H9 (cell line): ENCODE measurements at regions not wholly inside any gene's neighbourhood (a gene's known extent, or its start where the extent isn't known, plus 50 kb on each side); places are given as distances from the start of the nearest gene placed in this dataset.
A peak's percentile ranks its signal among the peaks of the same experiment; 100 is the strongest.

Source experiments
- DNase-seq: peaks from one replicate; pipeline ENCODE4 v3.0.0-alpha.2; 2017
- H2AFZ ChIP-seq: one replicate; pipeline ENCODE4 v1.6.1; 2013; ENCODE audit warnings: mild to moderate bottlenecking, low read length, control low read depth, moderate library complexity
- H2AK5ac ChIP-seq: 2 replicates; pipeline ENCODE4 v1.6.1; 2013; ENCODE audit warnings: low read length, control low read depth, mixed read lengths; ENCODE audit not compliant: insufficient read length
- H2BK120ac ChIP-seq: one replicate; pipeline ENCODE4 v1.6.1; 2013; ENCODE audit warnings: low read depth, mild to moderate bottlenecking, low read length, control low read depth, inconsistent platforms; ENCODE audit not compliant: poor library complexity, severe bottlenecking
- H2BK12ac ChIP-seq: 2 replicates; pipeline ENCODE4 v1.6.1; 2013; ENCODE audit warnings: low read length, control low read depth, mixed read lengths, low read depth; ENCODE audit not compliant: insufficient read length
- H2BK15ac ChIP-seq: 2 replicates; pipeline ENCODE4 v1.6.1; 2013; ENCODE audit warnings: low read depth, low read length, control low read depth
- H2BK20ac ChIP-seq: one replicate; pipeline ENCODE4 v1.6.1; 2013; ENCODE audit warnings: low read depth, mild to moderate bottlenecking, low read length, control low read depth, inconsistent platforms; ENCODE audit not compliant: poor library complexity, severe bottlenecking
- H2BK5ac ChIP-seq: 2 replicates; pipeline ENCODE4 v1.6.1; 2013; ENCODE audit warnings: low read length, control low read depth, mixed read lengths; ENCODE audit not compliant: insufficient read length
- H3K14ac ChIP-seq: 2 replicates; pipeline ENCODE4 v1.6.1; 2013; ENCODE audit warnings: low read length, control low read depth; ENCODE audit not compliant: insufficient read depth
- H3K18ac ChIP-seq: 2 replicates; pipeline ENCODE4 v1.6.1; 2013; ENCODE audit warnings: low read depth, mild to moderate bottlenecking, mixed read lengths, low read length, control low read depth; ENCODE audit not compliant: insufficient read length
- H3K23ac ChIP-seq: 2 replicates; pipeline ENCODE4 v1.6.1; 2013; ENCODE audit warnings: low read length, control low read depth, mixed read lengths, low read depth; ENCODE audit not compliant: insufficient read length
- H3K23me2 ChIP-seq: 2 replicates; pipeline ENCODE4 v1.6.1; 2013; ENCODE audit warnings: low read depth, mild to moderate bottlenecking, mixed read lengths, low read length, control low read depth; ENCODE audit not compliant: insufficient read length, poor library complexity, severe bottlenecking
- H3K27ac ChIP-seq: 2 replicates; pipeline ENCODE4 v1.5.1; 2013; ENCODE audit warnings: low read length, control low read depth, mixed read lengths, low read depth; ENCODE audit not compliant: insufficient read length
- H3K27me3 ChIP-seq: 2 replicates; pipeline ENCODE4 v1.6.1; 2013; ENCODE audit warnings: low read length, control low read depth, inconsistent platforms; ENCODE audit not compliant: insufficient read depth
- H3K4ac ChIP-seq: 2 replicates; pipeline ENCODE4 v1.6.1; 2013; ENCODE audit warnings: low read depth, mild to moderate bottlenecking, control low read depth, inconsistent platforms, low read length, moderate library complexity
- H3K4me1 ChIP-seq: 2 replicates; pipeline ENCODE4 v1.6.1; 2013; ENCODE audit warnings: low read length, control low read depth, inconsistent platforms; ENCODE audit not compliant: insufficient read depth
- H3K4me2 ChIP-seq: 2 replicates; pipeline ENCODE4 v1.6.1; 2013; ENCODE audit warnings: low read length, control low read depth, mixed read lengths; ENCODE audit not compliant: insufficient read length, insufficient read depth
- H3K56ac ChIP-seq: 2 replicates; pipeline ENCODE4 v1.6.1; 2013; ENCODE audit warnings: low read depth, mild to moderate bottlenecking, mixed read lengths, low read length, control low read depth; ENCODE audit not compliant: insufficient read length
- H3K79me1 ChIP-seq: 2 replicates; pipeline ENCODE4 v1.6.1; 2013; ENCODE audit warnings: low read depth, mild to moderate bottlenecking, moderate library complexity, low read length, control low read depth, inconsistent platforms; ENCODE audit not compliant: insufficient read depth, poor library complexity, severe bottlenecking
- H3K79me2 ChIP-seq: 2 replicates; pipeline ENCODE4 v1.6.1; 2013; ENCODE audit warnings: low read length, control low read depth, inconsistent platforms; ENCODE audit not compliant: insufficient read depth
- H3K9ac ChIP-seq: 2 replicates; pipeline ENCODE4 v1.6.1; 2013; ENCODE audit warnings: low read length, control low read depth, mixed read lengths; ENCODE audit not compliant: insufficient read length; ENCODE audit errors: extremely low read depth
- H3K9me3 ChIP-seq: one replicate; pipeline ENCODE4 v1.6.1; 2013; ENCODE audit warnings: low read depth, low read length, inconsistent platforms; ENCODE audit not compliant: control insufficient read depth
- H3T11ph ChIP-seq: one replicate; pipeline ENCODE4 v1.6.1; 2013; ENCODE audit warnings: mild to moderate bottlenecking, low read length, control low read depth, inconsistent platforms
- H4K20me1 ChIP-seq: one replicate; pipeline ENCODE4 v1.6.1; 2013; ENCODE audit not compliant: control insufficient read depth, insufficient read length, insufficient read depth
- H4K5ac ChIP-seq: 2 replicates; pipeline ENCODE4 v1.6.1; 2013; ENCODE audit warnings: low read depth, mild to moderate bottlenecking, mixed read lengths, low read length, control low read depth; ENCODE audit not compliant: insufficient read length
- H4K8ac ChIP-seq: replicated peaks from 2 replicates; pipeline ENCODE4 v1.6.1; 2013; ENCODE audit warnings: low read length, control low read depth, mixed read lengths, low read depth; ENCODE audit not compliant: insufficient read length
- H4K91ac ChIP-seq: 2 replicates; pipeline ENCODE4 v1.6.1; 2013; ENCODE audit warnings: low read depth, mild to moderate bottlenecking, moderate library complexity, mixed read lengths, low read length, control low read depth; ENCODE audit not compliant: insufficient read length
- H3K27ac Mint-ChIP-seq, 3 experiments: 2 replicates in 2 of 3; 3 replicates in 1 of 3; pipeline ENCODE4 v1.8.0; 2020 to 2021; ENCODE audit warnings: mixed read lengths in 3 of 3, mild to moderate bottlenecking in 1 of 3, moderate library complexity in 1 of 3
- H3K27me3 Mint-ChIP-seq: 2 replicates; pipeline ENCODE4 v1.8.0; 2021; ENCODE audit warnings: low read depth, mild to moderate bottlenecking, moderate library complexity, mixed read lengths
- H3K36me3 Mint-ChIP-seq, 3 experiments: 2 replicates in 2 of 3; 3 replicates in 1 of 3; pipeline ENCODE4 v1.8.0; 2020 to 2021; ENCODE audit warnings: low read depth in 3 of 3, mixed read lengths in 3 of 3; ENCODE audit not compliant: insufficient read depth in 1 of 3
- H3K4me1 Mint-ChIP-seq, 2 experiments: 2 replicates each; pipeline ENCODE4 v1.8.0; 2020; ENCODE audit warnings: mixed read lengths in 2 of 2
- H3K4me3 Mint-ChIP-seq, 2 experiments: 2 replicates in 1 of 2; 3 replicates in 1 of 2; pipeline ENCODE4 v1.8.0; 2020 to 2021; ENCODE audit warnings: mild to moderate bottlenecking in 2 of 2, mixed read lengths in 2 of 2, moderate library complexity in 1 of 2
- H3K9me3 Mint-ChIP-seq, 2 experiments: 2 replicates in 1 of 2; 3 replicates in 1 of 2; pipeline ENCODE4 v1.8.0; 2020; ENCODE audit warnings: mild to moderate bottlenecking in 2 of 2, mixed read lengths in 2 of 2, moderate library complexity in 1 of 2
- CTCF ChIP-seq: fragments of 200-600 bp; sonication (generic); conservative IDR thresholded peaks from 3 replicates; pipeline ENCODE4 v1.8.0; 2021; ENCODE audit warnings: antibody characterized with exemption, mild to moderate bottlenecking
- WGBS: extraction: QIAGEN DNeasy Blood & Tissue Kit; methylation state at CpG from one replicate; pipeline ENCODE4 v1.1.7; 2013; ENCODE audit warnings: missing lambda C conversion rate, low lambda C conversion rate, mixed read lengths; ENCODE audit not compliant: insufficient read length; ENCODE audit errors: extremely low coverage; 5-methylcytosine and 5-hydroxymethylcytosine counted together

DNA sequence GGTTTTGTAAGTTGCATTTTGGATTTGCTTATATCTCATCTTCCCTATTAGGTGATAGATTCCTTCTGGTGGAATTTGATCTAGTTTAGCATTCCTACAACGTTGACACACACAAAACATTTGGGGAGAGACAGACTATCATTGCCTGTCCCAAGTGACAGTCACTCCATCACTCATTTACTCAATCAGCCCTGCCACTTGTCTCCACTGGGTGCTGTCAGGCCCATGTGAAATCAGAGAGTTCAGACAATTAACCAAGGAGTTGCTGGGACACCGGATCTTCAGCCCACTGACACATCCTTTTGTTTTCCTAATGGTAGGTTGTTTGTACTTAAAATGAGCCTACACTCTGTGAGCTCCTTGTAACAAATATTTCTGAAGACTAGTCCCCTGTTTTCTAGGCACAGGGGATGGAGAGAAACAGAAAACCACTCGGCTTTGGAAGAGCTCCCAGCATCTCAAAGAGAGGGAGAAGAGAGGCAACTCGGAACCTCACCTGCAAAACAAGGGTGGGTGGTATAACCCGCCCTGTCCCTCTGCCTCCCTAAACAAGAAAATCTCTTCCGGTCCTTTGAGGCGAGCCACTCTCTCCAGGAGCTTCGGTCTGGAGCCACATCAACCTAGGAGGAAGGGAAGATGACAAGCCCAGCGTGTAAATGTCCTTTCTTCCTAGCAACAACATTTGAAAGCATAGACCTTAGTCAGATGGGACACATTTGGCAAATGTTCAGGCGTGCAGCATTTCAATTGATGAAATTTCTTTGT lies 440.9 kb upstream of the KLF12 start:
- WGBS: no CpG with 5 or more reads among the region's 10 CpGs
- peaks cover 27% of the 10 kb centered on the region for H3K27me3 Mint-ChIP-seq

More for the DNA sequence above, 440.9 kb upstream of the KLF12 start:
- Histone ChIP-seq H2AK5ac (no peak overlapping the region), H3K23me2 (peaks cover 6% of the 10 kb centered on the region), H3K56ac (no peak overlapping the region), H2BK15ac (no peak overlapping the region), H3K79me1 (no peaks in the 10 kb centered on the region), H3K18ac (no peak overlapping the region), H3K9me3 (no peaks in the 10 kb centered on the region), H2BK20ac (no peak overlapping the region), H4K91ac (no peak overlapping the region), H2BK120ac (no peak overlapping the region), H3K4me2 (peak overlapping the region; percentile 90), H4K8ac (no peak overlapping the region), H3K27ac (no peak overlapping the region), H2BK12ac (no peak overlapping the region), H4K20me1 (no peaks in the 10 kb centered on the region), H3K9ac (no peak overlapping the region), H3K79me2 (no peaks in the 10 kb centered on the region), H2BK5ac (no peak overlapping the region), H3K4me1 (no peaks in the 10 kb centered on the region), H4K5ac (no peak overlapping the region), H2AFZ (peak overlapping the region; percentile 17), H3K23ac (no peak overlapping the region), H3K27me3 (no peaks in the 10 kb centered on the region), H3K4ac (no peak overlapping the region), H3T11ph (no peak overlapping the region), H3K14ac (no peak overlapping the region)
- Mint-ChIP-seq H3K4me1 (peaks cover 20 to 21% of the 10 kb centered on the region in 2 experiments), H3K36me3 (no peaks in the 10 kb centered on the region), H3K4me3 (peak overlapping the region; percentile 71 to 78), H3K27ac (peak overlapping the region in 1 of 3 experiments; percentile 15; a peak in 2 of 7 replicates), H3K9me3 (no peaks in the 10 kb centered on the region)
- TF ChIP-seq CTCF: peak; percentile 32; the same call in 1 of the 3 replicates
- DNase-seq: peak; percentile 31
